H7 (cell line): ENCODE measurements at regions not wholly inside any gene's neighbourhood (a gene's known extent, or its start where the extent isn't known, plus 50 kb on each side); places are given as distances from the start of the nearest gene placed in this dataset.
"Not testable (repeated sequence)": the region's sequence is repeated elsewhere in the genome, so short reads cannot be mapped to it uniquely, and the experiment has no call there.

ENCODE experiments used
- DNase-seq: peaks from one replicate; pipeline ENCODE4 v3.0.0; 2012
- H3K27me3 ChIP-seq: 2 replicates; pipeline ENCODE4 v1.6.0; 2011; ENCODE audit warnings: mild to moderate bottlenecking, low read length; ENCODE audit not compliant: control insufficient read depth, insufficient read depth
- H3K36me3 ChIP-seq: replicated peaks from 2 replicates; pipeline ENCODE4 v1.5.1; 2011; ENCODE audit warnings: low read length; ENCODE audit not compliant: control insufficient read depth, insufficient read depth
- H3K4me3 ChIP-seq: 2 replicates; pipeline ENCODE4 v1.5.1; 2011; ENCODE audit warnings: low read depth, mild to moderate bottlenecking, control low read depth, low read length, moderate library complexity; ENCODE audit not compliant: insufficient read depth

GRCh38 chr6:4446982-4447381, 311.6 kb upstream of the ECI2 start:
- Histone ChIP-seq H3K27me3 (no peaks in the 10 kb centered on the region), H3K4me3 (no peak overlapping the region), H3K36me3 (no peaks in the 10 kb centered on the region)
- no peak for DNase-seq

- Histone ChIP-seq H3K36me3 (no peaks in the 10 kb centered on the region), H3K27me3 (no peaks in the 10 kb centered on the region), H3K4me3 (no peak overlapping the region)
- no peak for DNase-seq
Measured at GRCh38 chr6:4441981-4442434, 306.6 kb upstream of the ECI2 start.

GRCh38 chr6:4439159-4439558, 303.8 kb upstream of the ECI2 start:
- no peak for DNase-seq
- Histone ChIP-seq H3K36me3 (no peaks in the 10 kb centered on the region), H3K4me3 (no peak overlapping the region), H3K27me3 (no peaks in the 10 kb centered on the region)

- Histone ChIP-seq H3K4me3 (no peak overlapping the region), H3K36me3 (no peaks in the 10 kb centered on the region), H3K27me3 (no peaks in the 10 kb centered on the region)
- DNase-seq, result no peak
Measured at GRCh38 chr6:4437342-4437741, 302.0 kb upstream of the ECI2 start.

GRCh38 chr6:4435981-4436445, 300.6 kb upstream of the ECI2 start:
- no peaks in the 10 kb centered on the region for H3K36me3 ChIP-seq
- no peak for DNase-seq
- no peak overlapping the region for H3K4me3 ChIP-seq
- H3K27me3 ChIP-seq, result no peaks in the 10 kb centered on the region

GRCh38 chr6:4434655-4435054, 299.3 kb upstream of the ECI2 start:
- Histone ChIP-seq H3K4me3 (no peak overlapping the region), H3K27me3 (no peaks in the 10 kb centered on the region), H3K36me3 (no peaks in the 10 kb centered on the region)
- DNase-seq, result no peak

GRCh38 chr6:4433199-4433598, 297.8 kb upstream of the ECI2 start:
- Histone ChIP-seq H3K36me3 (no peaks in the 10 kb centered on the region), H3K27me3 (no peaks in the 10 kb centered on the region), H3K4me3 (no peak overlapping the region)
- no peak for DNase-seq

- H3K4me3 ChIP-seq, result no peak overlapping the region
- peak; percentile 38 for DNase-seq
- no peaks in the 10 kb centered on the region for H3K27me3 ChIP-seq
- H3K36me3 ChIP-seq, result no peaks in the 10 kb centered on the region
Measured at GRCh38 chr6:4426968-4427367, 291.6 kb upstream of the ECI2 start.

GRCh38 chr6:4421837-4422236, 286.5 kb upstream of the ECI2 start:
- Histone ChIP-seq H3K4me3 (no peak overlapping the region), H3K36me3 (no peaks in the 10 kb centered on the region), H3K27me3 (no peaks in the 10 kb centered on the region)
- DNase-seq, result no peak

GRCh38 chr6:4420160-4420865, 284.9 kb upstream of the ECI2 start:
- no peak overlapping the region for H3K4me3 ChIP-seq
- H3K36me3 ChIP-seq, result no peaks in the 10 kb centered on the region
- no peaks in the 10 kb centered on the region for H3K27me3 ChIP-seq
- no peak for DNase-seq

- H3K27me3 ChIP-seq, result no peaks in the 10 kb centered on the region
- DNase-seq, result no peak
- H3K4me3 ChIP-seq, result no peak overlapping the region
- H3K36me3 ChIP-seq, result no peaks in the 10 kb centered on the region
Measured at GRCh38 chr6:4415549-4415948, 280.2 kb upstream of the ECI2 start.

- DNase-seq, H3K4me3 ChIP-seq, H3K27me3 ChIP-seq, H3K36me3 ChIP-seq: not testable (repeated sequence)
Measured at GRCh38 chr6:4414078-4414477, 278.7 kb upstream of the ECI2 start.

- no peak for DNase-seq
- H3K27me3 ChIP-seq, result no peaks in the 10 kb centered on the region
- no peak overlapping the region for H3K4me3 ChIP-seq
- no peaks in the 10 kb centered on the region for H3K36me3 ChIP-seq
Measured at GRCh38 chr6:4413073-4413472, 277.7 kb upstream of the ECI2 start.

- DNase-seq, result no peak
- Histone ChIP-seq H3K4me3 (no peak overlapping the region), H3K27me3 (no peaks in the 10 kb centered on the region), H3K36me3 (no peaks in the 10 kb centered on the region)
Measured at GRCh38 chr6:4412488-4412887, 277.1 kb upstream of the ECI2 start.

- DNase-seq, result no peak
- Histone ChIP-seq H3K4me3 (no peak overlapping the region), H3K27me3 (no peaks in the 10 kb centered on the region), H3K36me3 (no peaks in the 10 kb centered on the region)
Measured at GRCh38 chr6:4412077-4412476, 276.7 kb upstream of the ECI2 start.

- not testable (repeated sequence) for H3K36me3 ChIP-seq, DNase-seq, H3K4me3 ChIP-seq, H3K27me3 ChIP-seq
Measured at GRCh38 chr6:4407710-4408109, 272.3 kb upstream of the ECI2 start.
